ENCODE measurements at regions not wholly inside any gene's neighbourhood (a gene's known extent, or its start where the extent isn't known, plus 50 kb on each side); places are given as distances from the start of the nearest gene placed in this dataset.
"Not testable (repeated sequence)": the region's sequence is repeated elsewhere in the genome, so short reads cannot be mapped to it uniquely, and the experiment has no call there.

- Histone ChIP-seq H3K4me3 (ENCODE audit: low read depth, low read length) (no peak overlapping the region), H3K27me3 (replicated peaks; ENCODE audit: control insufficient read depth, insufficient read depth, low read length) (no peaks in the 10 kb centered on the region), H3K4me1 (peaks cover 30% of the 10 kb centered on the region), H3K9me3 (no peaks in the 10 kb centered on the region), H3K36me3 (ENCODE audit: control insufficient read depth, insufficient read depth, low read length) (no peaks in the 10 kb centered on the region)
- POLR2A ChIA-PET = no interaction called here
- BruUV-seq (replicated peaks) = no TSS peak
- Mint-ChIP-seq H3K27ac (ENCODE audit: unreplicated experiment) (peak overlapping the region; percentile 36), H3K4me1 (ENCODE audit: low read depth, unreplicated experiment) (peaks cover 16% of the 10 kb centered on the region), H3K4me3 (ENCODE audit: unreplicated experiment) (peak overlapping the region; percentile 5), H3K27me3 (ENCODE audit: insufficient read depth, unreplicated experiment) (no peaks in the 10 kb centered on the region), H3K9me3 (ENCODE audit: unreplicated experiment) (no peaks in the 10 kb centered on the region), H3K36me3 (ENCODE audit: insufficient read depth, unreplicated experiment) (peaks cover 8% of the 10 kb centered on the region)
- no peak for DNase-seq
- no peak for TF ChIP-seq CTCF (IDR thresholded peaks at IDR 0.05; ENCODE audit: insufficient read depth in 1 of 2, low read depth in 1 of 2, low read length in 1 of 2, severe bottlenecking in 1 of 2, unreplicated experiment in 1 of 2)
- CTCF ChIA-PET = no interaction called here
- intact Hi-C loops (cut with micrococcal nuclease; ENCODE audit: unreplicated experiment) = no loop called here
These were observed 50.8 kb upstream of the MCUR1 start for GRCh38 chr6:13865141-13865540.

DNA sequence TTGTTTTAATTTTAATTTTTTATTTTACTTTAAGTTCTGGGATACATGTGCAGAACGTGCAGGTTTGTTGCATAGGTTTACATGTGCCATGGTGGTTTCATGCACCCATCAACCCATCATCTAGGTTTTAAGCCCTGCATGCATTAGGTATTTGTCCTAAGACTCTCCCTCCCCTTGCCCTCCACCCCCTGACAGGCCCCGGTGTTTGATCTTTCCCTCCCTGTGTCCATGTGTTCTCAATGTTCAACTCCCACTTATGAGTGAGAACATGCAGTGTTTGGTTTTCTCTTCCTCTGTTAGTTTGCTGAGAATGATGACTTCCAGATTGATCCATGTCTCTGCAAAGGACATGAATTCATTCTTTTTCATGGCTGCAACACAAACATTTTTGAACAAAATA, 50.3 kb upstream of the MCUR1 start:
- H3K9me3 Mint-ChIP-seq (ENCODE audit: unreplicated experiment); H3K4me3 ChIP-seq (ENCODE audit: low read depth, low read length); BruUV-seq (replicated peaks); H3K27me3 Mint-ChIP-seq (ENCODE audit: insufficient read depth, unreplicated experiment); H3K27me3 ChIP-seq (replicated peaks; ENCODE audit: control insufficient read depth, insufficient read depth, low read length); H3K36me3 ChIP-seq (ENCODE audit: control insufficient read depth, insufficient read depth, low read length); H3K9me3 ChIP-seq; H3K36me3 Mint-ChIP-seq (ENCODE audit: insufficient read depth, unreplicated experiment); CTCF ChIA-PET; intact Hi-C loops (cut with micrococcal nuclease; ENCODE audit: unreplicated experiment): not testable (repeated sequence)
- peak overlapping the region; percentile 5 for H3K4me3 Mint-ChIP-seq (ENCODE audit: unreplicated experiment)
- H3K27ac Mint-ChIP-seq (ENCODE audit: unreplicated experiment) = peak overlapping the region; percentile 36
- POLR2A ChIA-PET = interaction anchor here (1.4 kb wide), 1 partner anchor 9 kb away, joined by 6 read pairs; no protein-coding TSS in a partner anchor
- peaks cover 30% of the 10 kb centered on the region for H3K4me1 ChIP-seq
- DNase-seq = peak; percentile 52 to 64
- H3K4me1 Mint-ChIP-seq (ENCODE audit: low read depth, unreplicated experiment) = peaks cover 16% of the 10 kb centered on the region
